Stimulated activated effector memory CD8-positive, alpha-beta T cell treated with anti-CD3 and anti-CD28 coated beads, Interleukin-12 subunit alpha, Interleukin-12 subunit beta, amount 100 ng/mL, for 72 hours (primary cell): ENCODE measurements at regions not wholly inside any gene's neighbourhood (a gene's known extent, or its start where the extent isn't known, plus 50 kb on each side); places are given as distances from the start of the nearest gene placed in this dataset.
A peak's percentile ranks its signal among the peaks of the same experiment; 100 is the strongest.
"Not testable (repeated sequence)": the region's sequence is repeated elsewhere in the genome, so short reads cannot be mapped to it uniquely, and the experiment has no call there.

Experiments used
- ATAC-seq: fragments of 150-1000 bp; cut with Tn5 transposase; 2 replicates; pipeline ENCODE4 v1.10.0; 2021
- DNase-seq, 2 donors: peaks; one replicate each; pipeline ENCODE4 v3.0.0; 2021 to 2022; ENCODE audit warnings: low spot score in 2 of 2
- H3K27ac Mint-ChIP-seq: one replicate; pipeline ENCODE4 v1.8.0; 2022; ENCODE audit warnings: mild to moderate bottlenecking, mixed read lengths
- H3K36me3 Mint-ChIP-seq: one replicate; pipeline ENCODE4 v1.8.0; 2022; ENCODE audit warnings: mild to moderate bottlenecking, mixed read lengths
- H3K4me1 Mint-ChIP-seq: one replicate; pipeline ENCODE4 v1.8.0; 2022; ENCODE audit warnings: mixed read lengths
- H3K4me3 Mint-ChIP-seq: one replicate; pipeline ENCODE4 v1.8.0; 2022; ENCODE audit warnings: mild to moderate bottlenecking, mixed read lengths
- H3K9me3 Mint-ChIP-seq: one replicate; pipeline ENCODE4 v1.8.0; 2022; ENCODE audit warnings: mixed read lengths

DNA sequence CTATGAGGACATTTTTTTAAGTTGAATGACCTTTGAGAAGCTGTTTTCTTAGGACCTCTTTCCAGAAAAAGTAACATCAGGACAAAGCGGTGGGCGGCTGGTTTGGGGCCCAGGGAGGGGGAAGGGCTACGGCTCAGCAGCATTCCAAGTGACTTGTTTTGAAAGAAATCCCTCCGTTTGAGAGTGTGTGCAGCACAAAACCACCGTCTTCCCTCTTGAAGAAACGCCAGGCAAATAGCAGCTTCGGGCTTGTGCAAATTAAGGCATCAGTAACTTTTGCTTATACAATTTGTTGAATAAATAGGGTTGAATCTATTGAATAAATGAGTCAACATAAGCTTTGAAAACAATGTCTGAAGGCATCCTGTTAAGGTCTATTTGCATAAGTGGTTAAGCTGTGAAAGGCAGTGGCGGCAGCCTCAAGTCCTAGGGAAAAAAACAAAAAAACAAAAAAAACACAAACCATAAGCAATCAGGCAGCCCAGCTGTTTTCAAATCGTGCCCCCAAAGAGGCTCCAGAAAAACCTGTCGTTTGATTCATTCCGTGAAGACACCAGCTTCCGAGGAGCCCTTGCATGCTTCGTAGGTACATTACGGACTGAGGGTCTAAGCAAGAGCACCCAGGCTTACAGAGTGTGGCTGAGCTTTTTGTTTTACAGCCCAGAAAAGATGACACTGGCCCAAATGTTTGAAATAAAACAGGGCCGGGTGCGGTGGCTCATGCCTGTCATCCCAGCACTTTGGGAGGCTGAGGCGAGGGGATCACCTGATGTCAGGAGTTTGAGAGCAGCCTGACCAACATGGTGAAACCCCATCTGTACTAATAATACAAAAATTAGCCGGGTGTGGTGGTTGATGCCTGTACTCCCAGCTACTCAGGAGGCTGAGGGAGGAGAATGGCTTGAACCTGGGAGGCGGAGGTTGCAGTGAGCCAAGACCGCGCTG is 103.7 kb downstream of the CRLF2 start:
- no peaks in the 10 kb centered on the region for H3K36me3 Mint-ChIP-seq

DNA sequence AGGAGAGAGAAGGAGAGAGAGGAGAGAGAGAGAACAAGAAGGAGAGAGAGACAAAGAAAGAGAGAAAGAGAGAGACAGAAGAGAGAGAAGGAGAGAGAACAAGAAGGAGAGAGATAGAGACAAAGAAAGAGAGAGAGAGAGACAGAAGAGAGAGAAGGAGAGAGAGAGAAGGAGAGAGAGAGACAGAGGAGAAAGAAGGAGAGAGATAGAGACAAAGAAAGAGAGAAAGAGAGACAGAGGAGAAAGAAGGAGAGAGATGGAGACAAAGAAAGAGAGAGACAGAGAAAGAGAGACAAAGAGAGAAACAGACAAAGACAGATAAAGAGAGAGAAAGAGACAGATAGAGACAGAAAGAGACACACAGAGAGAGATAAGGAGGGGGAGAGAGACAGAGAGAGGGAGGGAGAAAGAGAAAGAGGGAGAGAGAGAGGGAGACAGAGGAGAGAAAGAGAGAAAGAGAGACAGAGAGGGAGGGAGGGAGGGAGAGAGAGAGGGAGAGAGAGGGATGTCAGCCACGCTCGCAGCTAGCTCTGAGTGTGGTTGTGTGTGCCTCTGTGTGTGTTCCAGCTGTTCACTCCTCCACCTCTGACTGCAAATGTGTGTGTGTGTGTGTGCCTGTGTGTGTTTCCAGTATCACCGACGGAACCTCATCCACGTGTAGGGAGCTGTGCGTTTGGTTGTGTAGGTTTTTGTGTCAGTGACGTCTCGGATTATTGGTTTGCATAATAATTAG is 105.8 kb downstream of the CRLF2 start:
- Mint-ChIP-seq H3K36me3 (no peaks in the 10 kb centered on the region), H3K9me3 (peaks cover 13% of the 10 kb centered on the region), H3K27ac (no peak overlapping the region), H3K4me3 (no peak overlapping the region), H3K4me1 (peaks cover 11% of the 10 kb centered on the region)
- ATAC-seq (no peak), DNase-seq (no peak)

More for the DNA sequence above, 103.7 kb downstream of the CRLF2 start:
- DNase-seq (no peak), ATAC-seq (no peak)
- H3K4me3 Mint-ChIP-seq = no peak overlapping the region
- H3K4me1 Mint-ChIP-seq = peaks cover 11% of the 10 kb centered on the region
- H3K9me3 Mint-ChIP-seq = peaks cover 13% of the 10 kb centered on the region
- H3K27ac Mint-ChIP-seq = no peak overlapping the region

GRCh38 chrX:1105671-1106419 is 106.6 kb downstream of the CRLF2 start:
- no peak for DNase-seq
- H3K36me3 Mint-ChIP-seq = no peaks in the 10 kb centered on the region
- ATAC-seq = no peak
- no peak overlapping the region for H3K4me3 Mint-ChIP-seq
- peaks cover 13% of the 10 kb centered on the region for H3K9me3 Mint-ChIP-seq
- H3K27ac Mint-ChIP-seq = no peak overlapping the region
- peaks cover 11% of the 10 kb centered on the region for H3K4me1 Mint-ChIP-seq

GRCh38 chrX:1105031-1105430 is 107.4 kb downstream of the CRLF2 start:
- Mint-ChIP-seq H3K4me1 (peaks cover 11% of the 10 kb centered on the region), H3K9me3 (peaks cover 13% of the 10 kb centered on the region)
- H3K4me3 Mint-ChIP-seq, H3K36me3 Mint-ChIP-seq, ATAC-seq, H3K27ac Mint-ChIP-seq, DNase-seq: not testable (repeated sequence)

GRCh38 chrX:1103360-1103759 is 109.1 kb downstream of the CRLF2 start:
- no peak overlapping the region for H3K27ac Mint-ChIP-seq
- ATAC-seq (no peak), DNase-seq (no peak)
- H3K4me3 Mint-ChIP-seq = no peak overlapping the region
- H3K9me3 Mint-ChIP-seq = peaks cover 13% of the 10 kb centered on the region
- H3K4me1 Mint-ChIP-seq = peaks cover 11% of the 10 kb centered on the region
- H3K36me3 Mint-ChIP-seq = no peaks in the 10 kb centered on the region

- Mint-ChIP-seq H3K9me3 (peaks cover 13% of the 10 kb centered on the region), H3K27ac (no peak overlapping the region), H3K4me1 (peaks cover 11% of the 10 kb centered on the region), H3K36me3 (no peaks in the 10 kb centered on the region), H3K4me3 (no peak overlapping the region)
- ATAC-seq (no peak), DNase-seq (no peak)
Measured at GRCh38 chrX:1102786-1103185, 109.7 kb downstream of the CRLF2 start.

GRCh38 chrX:1102221-1102620 is 110.2 kb downstream of the CRLF2 start:
- Mint-ChIP-seq H3K9me3 (peaks cover 13% of the 10 kb centered on the region), H3K4me1 (peaks cover 11% of the 10 kb centered on the region)
- H3K4me3 Mint-ChIP-seq, H3K36me3 Mint-ChIP-seq, ATAC-seq, H3K27ac Mint-ChIP-seq, DNase-seq: not testable (repeated sequence)

DNA sequence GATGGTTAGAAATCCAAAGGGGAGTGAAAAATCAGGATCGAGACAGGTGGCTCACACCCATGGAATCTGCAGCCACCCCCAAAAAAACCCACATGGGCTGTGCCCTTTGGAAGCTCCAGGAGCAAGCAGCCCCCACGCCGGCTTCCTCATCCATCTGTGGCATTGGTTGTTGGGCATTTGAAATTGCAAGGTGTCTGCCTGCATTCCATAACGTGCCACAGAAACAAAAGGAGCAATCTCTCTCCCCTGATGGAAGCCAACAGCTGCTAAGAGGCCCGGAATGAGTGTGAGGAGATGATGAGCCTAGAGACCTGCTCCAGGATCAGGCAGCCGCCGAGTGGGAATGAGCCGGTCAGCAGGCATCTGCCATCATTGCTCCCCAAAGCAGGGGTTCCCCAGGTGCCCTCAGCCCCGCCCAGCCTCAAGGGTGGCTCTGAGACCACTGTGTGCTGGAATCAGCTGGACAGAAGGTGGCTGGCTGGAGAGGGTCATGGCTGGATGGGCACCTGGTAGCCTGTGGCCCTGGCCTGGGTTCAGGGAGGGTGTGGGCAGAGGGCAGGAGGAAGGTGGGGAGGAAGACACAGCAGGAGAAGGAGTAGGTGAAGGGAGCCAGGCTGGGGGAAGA is 113.2 kb downstream of the CRLF2 start:
- Mint-ChIP-seq H3K4me3 (no peak overlapping the region), H3K4me1 (no peaks in the 10 kb centered on the region), H3K9me3 (peaks cover 9% of the 10 kb centered on the region), H3K36me3 (no peaks in the 10 kb centered on the region), H3K27ac (no peak overlapping the region)
- DNase-seq = no peak
- no peak for ATAC-seq

GRCh38 chrX:1097328-1097727 is 115.1 kb downstream of the CRLF2 start:
- DNase-seq (no peak), ATAC-seq (no peak)
- Mint-ChIP-seq H3K9me3 (peaks cover 9% of the 10 kb centered on the region), H3K4me1 (no peaks in the 10 kb centered on the region), H3K27ac (no peak overlapping the region), H3K36me3 (no peaks in the 10 kb centered on the region), H3K4me3 (no peak overlapping the region)

DNA sequence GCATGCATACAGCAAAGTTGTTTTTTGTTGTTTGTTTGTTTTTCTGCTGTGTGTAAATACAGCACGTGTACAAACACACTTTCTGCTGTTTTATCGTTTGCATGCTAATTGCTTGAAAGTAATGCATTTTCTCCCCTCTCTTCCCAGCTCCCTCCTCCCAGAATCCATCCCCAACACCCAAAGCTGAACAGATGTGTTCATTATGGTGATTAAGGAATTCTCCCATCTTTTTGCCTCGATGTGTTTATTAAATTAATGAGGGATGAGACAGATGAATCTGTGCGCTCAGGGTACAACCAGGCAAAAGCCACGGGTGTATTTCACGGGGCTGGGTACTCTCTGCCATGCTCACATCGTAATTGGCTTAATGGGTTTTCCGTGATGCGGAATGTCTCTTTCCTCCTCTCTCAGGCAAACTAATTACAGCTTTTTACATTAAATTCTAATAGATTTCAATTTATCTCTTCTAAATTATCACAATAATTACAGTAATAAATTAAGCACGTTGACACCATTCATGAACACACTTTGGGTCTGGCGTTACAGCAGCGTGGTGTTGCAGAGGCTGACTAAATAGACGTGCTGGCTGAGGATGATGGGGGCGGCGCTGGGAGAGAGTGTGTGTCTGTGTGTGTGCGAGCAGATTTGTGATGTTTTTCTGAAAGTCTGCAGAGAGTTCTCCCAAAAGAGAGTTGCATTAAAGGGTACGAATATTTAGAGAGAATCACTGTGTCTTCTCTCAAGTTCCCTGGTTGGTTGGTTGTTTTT is 117.7 kb downstream of the CRLF2 start:
- ATAC-seq (no peak), DNase-seq (no peak)
- H3K36me3 Mint-ChIP-seq = no peaks in the 10 kb centered on the region

GRCh38 chrX:1093586-1094421 is 118.6 kb downstream of the CRLF2 start:
- no peaks in the 10 kb centered on the region for H3K36me3 Mint-ChIP-seq

More for the DNA sequence above, 117.7 kb downstream of the CRLF2 start:
- no peak overlapping the region for H3K27ac Mint-ChIP-seq
- H3K4me3 Mint-ChIP-seq = no peak overlapping the region
- H3K4me1 Mint-ChIP-seq = no peaks in the 10 kb centered on the region
- peaks cover 9% of the 10 kb centered on the region for H3K9me3 Mint-ChIP-seq

GRCh38 chrX:1093121-1093520 is 119.3 kb downstream of the CRLF2 start:
- H3K27ac Mint-ChIP-seq = no peak overlapping the region
- peaks cover 9% of the 10 kb centered on the region for H3K9me3 Mint-ChIP-seq
- DNase-seq (no peak), ATAC-seq (peak; percentile 47)
- H3K36me3 Mint-ChIP-seq = no peaks in the 10 kb centered on the region
- H3K4me3 Mint-ChIP-seq = no peak overlapping the region
- no peaks in the 10 kb centered on the region for H3K4me1 Mint-ChIP-seq

More at GRCh38 chrX:1093586-1094421, 118.6 kb downstream of the CRLF2 start:
- H3K4me3 Mint-ChIP-seq = no peak overlapping the region
- H3K4me1 Mint-ChIP-seq = no peaks in the 10 kb centered on the region
- DNase-seq (no peak), ATAC-seq (no peak)
- no peak overlapping the region for H3K27ac Mint-ChIP-seq
- H3K9me3 Mint-ChIP-seq = peaks cover 9% of the 10 kb centered on the region

DNA sequence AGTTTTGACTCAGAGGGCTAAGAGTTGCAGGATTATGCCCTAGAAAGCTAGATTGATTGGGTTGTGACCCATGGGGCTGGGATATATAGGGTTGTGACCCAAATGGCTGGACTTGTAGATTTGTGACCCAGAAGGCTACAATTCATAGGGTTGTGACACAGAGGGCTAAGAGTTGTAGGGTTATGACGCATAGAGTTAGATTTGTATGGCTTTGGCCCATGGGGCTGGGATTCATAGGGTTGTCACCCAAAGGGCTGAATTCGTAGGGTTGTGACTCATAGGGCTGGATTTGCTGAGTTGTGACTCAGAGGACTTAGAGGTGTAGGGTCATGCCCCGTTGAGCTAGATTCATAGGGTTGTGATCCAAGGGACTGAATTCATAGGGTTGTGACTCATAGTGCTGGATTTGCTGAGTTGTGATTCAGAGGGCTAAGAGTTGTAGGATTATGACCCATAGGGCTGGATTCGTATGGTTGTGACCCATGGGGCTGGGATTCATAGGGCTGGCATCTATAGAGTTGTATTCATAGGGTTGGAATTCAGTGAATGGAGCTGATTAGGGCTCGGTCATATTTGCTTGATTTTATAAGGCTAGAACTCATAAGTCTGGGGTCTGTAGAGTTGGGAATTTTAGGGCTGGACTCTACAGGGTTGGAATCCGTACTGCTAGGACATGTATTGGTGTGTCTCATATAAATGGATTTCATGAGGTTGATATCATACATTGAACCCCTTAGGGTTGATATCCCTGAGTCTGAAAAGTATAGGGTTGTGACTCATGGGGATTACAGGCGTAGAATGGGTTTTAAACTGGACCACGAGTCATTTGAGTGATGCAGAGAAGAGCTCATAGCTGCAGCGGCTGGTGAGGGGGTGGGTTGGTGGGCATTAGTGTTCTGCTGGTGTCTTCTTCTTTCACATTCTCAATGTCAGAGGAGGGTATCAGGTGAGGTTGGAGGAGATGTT is 125.7 kb downstream of the CRLF2 start:
- ATAC-seq (peak; percentile 26), DNase-seq (no peak)
- Mint-ChIP-seq H3K36me3 (no peaks in the 10 kb centered on the region), H3K9me3 (peaks cover 22% of the 10 kb centered on the region), H3K4me1 (no peaks in the 10 kb centered on the region), H3K4me3 (no peak overlapping the region), H3K27ac (no peak overlapping the region)
